Ishikawa (cell line): ENCODE measurements at regions not wholly inside any gene's neighbourhood (a gene's known extent, or its start where the extent isn't known, plus 50 kb on each side); places are given as distances from the start of the nearest gene placed in this dataset.

Experiments
- CEBPB ChIP-seq: IDR thresholded peaks from 2 replicates; pipeline ENCODE4 v1.6.1; 2012
- CREB1 ChIP-seq: IDR thresholded peaks from 2 replicates; pipeline ENCODE4 v1.6.1; 2012; ENCODE audit warnings: low read depth
- EGR1 ChIP-seq: IDR thresholded peaks from 2 replicates; pipeline ENCODE4 v1.6.1; 2012
- EP300 ChIP-seq: IDR thresholded peaks from 2 replicates; pipeline ENCODE4 v1.6.1; 2012; ENCODE audit warnings: borderline replicate concordance
- FOXM1 ChIP-seq: IDR thresholded peaks from 2 replicates; pipeline ENCODE4 v1.6.1; 2012; ENCODE audit warnings: low read depth, borderline replicate concordance
- NFIC ChIP-seq: IDR thresholded peaks from 2 replicates; pipeline ENCODE4 v1.6.1; 2012
- RAD21 ChIP-seq: IDR thresholded peaks from 2 replicates; pipeline ENCODE4 v1.6.1; 2012; ENCODE audit warnings: low read depth
- REST ChIP-seq: IDR thresholded peaks from 2 replicates; pipeline ENCODE4 v1.6.1; 2012; ENCODE audit warnings: low read depth, mild to moderate bottlenecking
- TAF1 ChIP-seq: IDR thresholded peaks from 2 replicates; pipeline ENCODE4 v1.6.1; 2012; ENCODE audit warnings: low read depth, mild to moderate bottlenecking
- TCF12 ChIP-seq: IDR thresholded peaks from 2 replicates; pipeline ENCODE4 v1.6.1; 2012; ENCODE audit warnings: low read depth
- TEAD4 ChIP-seq: IDR thresholded peaks from 2 replicates; pipeline ENCODE4 v1.6.1; 2012
- USF1 ChIP-seq: IDR thresholded peaks from 2 replicates; pipeline ENCODE4 v1.6.1; 2012
- YY1 ChIP-seq: IDR thresholded peaks from 2 replicates; pipeline ENCODE4 v1.6.1; 2012; ENCODE audit warnings: low read depth
- ZBTB7A ChIP-seq: IDR thresholded peaks from 2 replicates; pipeline ENCODE4 v1.6.1; 2012; ENCODE audit warnings: low read depth
- TF ChIP-seq, protein P1 (sequence below): IDR thresholded peaks from 2 replicates; pipeline ENCODE4 v1.6.1; 2012

GRCh38 chr2:538646-539045 is 138.6 kb downstream of the TMEM18 start:
- no peak for TF ChIP-seq REST

DNA sequence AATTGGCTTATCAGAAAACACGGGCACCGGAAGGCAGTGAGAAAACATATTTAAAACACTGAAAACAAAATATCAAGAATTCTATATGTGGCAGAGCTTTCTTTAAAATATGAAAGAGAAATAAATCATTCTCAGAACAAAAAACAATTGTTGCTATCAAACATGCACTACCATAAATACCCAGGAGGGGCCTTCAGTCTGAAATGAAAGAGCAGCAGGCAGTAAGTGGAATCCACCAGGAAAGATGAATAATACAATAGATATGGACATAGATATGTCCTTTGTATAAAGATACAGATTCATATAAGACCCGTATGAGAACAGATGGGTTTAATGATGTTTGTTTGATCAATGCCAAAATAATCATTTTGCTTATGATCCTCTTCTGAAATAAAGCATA is 142.0 kb downstream of the TMEM18 start:
- TF ChIP-seq, protein P1, sequence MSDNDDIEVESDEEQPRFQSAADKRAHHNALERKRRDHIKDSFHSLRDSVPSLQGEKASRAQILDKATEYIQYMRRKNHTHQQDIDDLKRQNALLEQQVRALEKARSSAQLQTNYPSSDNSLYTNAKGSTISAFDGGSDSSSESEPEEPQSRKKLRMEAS = no peak
- TF ChIP-seq TAF1 = no peak
- no peak for TF ChIP-seq TCF12
- TF ChIP-seq NFIC = no peak
- TF ChIP-seq CEBPB = no peak
- TF ChIP-seq FOXM1 = no peak
- no peak for TF ChIP-seq EP300
- TF ChIP-seq REST = no peak
- TF ChIP-seq YY1 = no peak
- TF ChIP-seq ZBTB7A = no peak
- TF ChIP-seq EGR1 = no peak
- TF ChIP-seq TEAD4 = no peak
- TF ChIP-seq USF1 = no peak
- no peak for TF ChIP-seq RAD21

GRCh38 chr2:529852-530251 is 147.4 kb downstream of the TMEM18 start:
- TF ChIP-seq FOXM1 = no peak
- TF ChIP-seq TCF12 = no peak
- no peak for TF ChIP-seq RAD21
- TF ChIP-seq NFIC = no peak
- TF ChIP-seq REST = no peak
- no peak for TF ChIP-seq CREB1

- TF ChIP-seq RAD21 (0 out of 2 replicates have a peak, but pooled peaks have one; percentile 30), TCF12 (no peak)
Observed at GRCh38 chr2:529424-529823, 147.8 kb downstream of the TMEM18 start.

- TF ChIP-seq, protein P1 = no peak
- TF ChIP-seq ZBTB7A (no peak), FOXM1 (no peak), CEBPB (no peak), EP300 (no peak), YY1 (no peak), TEAD4 (no peak), EGR1 (no peak), REST (no peak), TAF1 (no peak), TCF12 (no peak), NFIC (no peak), RAD21 (no peak), CREB1 (no peak), USF1 (no peak)
Observed at GRCh38 chr2:527581-527980, 149.6 kb downstream of the TMEM18 start.
